Epidermal melanocyte (primary cell): ENCODE measurements at regions not wholly inside any gene's neighbourhood (a gene's known extent, or its start where the extent isn't known, plus 50 kb on each side); places are given as distances from the start of the nearest gene placed in this dataset.
"Not testable (repeated sequence)": the region's sequence is repeated elsewhere in the genome, so short reads cannot be mapped to it uniquely, and the experiment has no call there.

Experiments
- DNase-seq: peaks from one replicate; pipeline ENCODE4 v3.0.0; 2011; ENCODE audit warnings: low spot score; ENCODE audit not compliant: insufficient read length

DNA sequence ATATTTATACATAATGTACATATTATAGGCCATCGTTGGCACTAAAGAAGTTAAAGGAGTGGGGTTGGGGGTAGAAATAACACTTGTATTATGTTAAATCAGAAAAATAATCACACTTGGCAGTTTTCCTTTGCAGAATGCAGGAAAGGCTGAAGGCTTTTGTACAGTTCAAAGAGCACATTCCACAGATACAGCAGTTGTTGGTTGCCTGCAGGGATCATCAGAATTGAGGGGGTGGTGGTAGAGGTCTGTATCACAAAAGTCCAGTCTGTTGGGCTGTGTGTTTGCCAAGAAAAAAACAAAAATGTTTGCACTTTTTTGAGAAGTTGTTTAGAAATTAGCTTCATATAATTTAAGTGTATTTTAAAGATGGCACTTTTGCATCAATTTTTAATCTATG, 231.8 kb upstream of the FOXP2 start:
- DNase-seq = no peak

DNA sequence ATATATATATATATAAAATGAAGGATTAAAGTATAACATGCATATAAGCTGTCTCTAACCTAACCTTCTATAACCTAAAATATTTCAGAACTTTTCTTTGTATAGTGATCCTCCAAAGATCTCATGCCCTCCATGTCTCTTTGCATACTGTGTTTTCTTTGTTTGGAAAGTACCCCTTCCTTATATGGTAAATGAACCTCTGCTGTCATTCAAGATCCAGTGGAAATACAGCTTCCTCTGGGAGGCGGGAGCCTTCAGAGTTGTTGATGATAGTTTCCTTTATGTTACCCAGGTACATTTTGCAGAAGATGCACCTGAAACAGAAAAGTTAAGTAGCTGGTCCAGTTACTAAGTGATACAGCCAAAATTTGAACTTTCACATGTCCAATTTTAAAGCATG, 233.3 kb upstream of the FOXP2 start:
- DNase-seq = no peak

DNA sequence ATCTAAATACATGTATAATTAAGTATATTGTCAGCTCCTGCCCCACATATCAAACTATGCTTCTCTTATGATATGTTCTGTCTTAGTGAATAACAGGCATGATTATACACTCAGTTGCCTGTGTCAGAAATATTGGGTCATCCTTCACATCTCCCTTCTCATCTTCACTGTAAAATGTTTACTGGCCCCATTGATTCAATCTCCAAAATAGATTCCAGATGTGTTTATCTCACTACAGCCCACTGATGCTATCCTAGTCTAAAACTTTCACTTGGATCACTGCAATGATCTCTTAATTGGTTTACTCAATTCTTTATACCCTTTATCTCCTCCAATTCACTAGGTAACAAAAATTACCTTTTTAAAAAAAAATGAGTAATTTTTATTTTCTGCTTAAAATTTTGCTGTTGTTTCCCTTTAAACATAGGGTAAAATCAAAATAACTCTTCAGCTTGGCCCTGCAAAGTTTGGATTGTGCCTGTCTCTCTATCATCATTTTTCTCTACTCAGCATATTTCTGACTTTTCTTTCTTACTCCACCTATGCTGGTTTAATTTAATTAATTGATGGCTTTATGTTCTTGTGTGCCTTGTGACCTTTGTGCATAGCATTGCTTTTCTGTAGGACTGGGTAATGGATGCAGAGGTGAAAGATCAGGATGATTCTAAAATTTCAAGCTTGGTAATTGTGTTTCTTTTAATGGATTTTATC, 233.9 kb upstream of the FOXP2 start:
- DNase-seq = no peak

DNA sequence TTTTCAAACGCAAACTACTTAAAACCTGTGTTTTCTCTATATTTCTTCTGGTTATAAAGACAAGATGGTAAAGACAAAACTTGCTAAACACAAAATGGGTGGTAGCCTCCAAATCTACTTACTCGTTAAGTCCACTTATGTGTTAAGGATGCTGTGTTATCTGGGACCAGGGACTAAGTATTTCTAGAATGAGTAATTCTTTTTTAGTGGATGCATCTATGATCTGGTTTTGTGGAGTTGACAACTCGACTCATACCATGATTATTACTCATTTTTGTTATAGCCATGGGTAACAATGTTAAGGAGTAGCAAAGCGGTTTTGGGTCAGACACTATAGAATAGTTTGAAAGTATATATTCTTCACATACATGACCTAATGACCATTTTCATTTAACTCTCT, 239.5 kb upstream of the FOXP2 start:
- no peak for DNase-seq

DNA sequence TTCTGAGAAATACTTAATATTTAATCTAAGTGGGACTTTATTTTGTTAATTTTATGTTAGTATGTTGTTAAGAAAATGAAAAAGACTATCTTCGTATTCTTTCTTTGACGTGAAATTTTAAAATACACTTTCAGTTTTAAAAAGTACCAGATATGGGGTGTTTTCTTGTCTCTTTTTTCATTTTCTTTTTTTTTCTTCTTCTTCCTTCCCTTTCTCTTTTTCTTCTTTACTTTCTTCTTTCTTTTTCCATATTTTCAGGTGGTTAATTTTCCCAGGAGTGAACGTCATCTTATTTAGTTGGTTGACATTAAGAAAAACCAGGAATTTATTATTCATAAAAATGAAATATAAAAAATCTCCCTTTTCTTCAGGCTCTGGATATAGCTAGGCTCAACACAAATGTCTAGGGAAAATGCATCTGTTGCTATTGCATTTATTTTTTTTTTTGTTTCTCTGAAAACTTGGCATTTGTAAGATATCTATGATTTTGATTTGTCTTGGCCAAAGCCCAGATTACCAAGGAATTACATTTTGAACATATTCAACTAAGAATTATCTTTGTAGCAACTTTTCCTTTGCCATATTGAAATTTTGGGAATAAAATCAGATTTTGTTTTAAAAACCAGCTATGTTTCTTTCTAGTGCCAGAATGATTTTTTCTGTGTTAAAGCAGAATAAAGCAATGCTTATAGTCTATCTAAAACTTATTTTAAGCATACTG, 241.3 kb upstream of the FOXP2 start:
- no peak for DNase-seq

DNA sequence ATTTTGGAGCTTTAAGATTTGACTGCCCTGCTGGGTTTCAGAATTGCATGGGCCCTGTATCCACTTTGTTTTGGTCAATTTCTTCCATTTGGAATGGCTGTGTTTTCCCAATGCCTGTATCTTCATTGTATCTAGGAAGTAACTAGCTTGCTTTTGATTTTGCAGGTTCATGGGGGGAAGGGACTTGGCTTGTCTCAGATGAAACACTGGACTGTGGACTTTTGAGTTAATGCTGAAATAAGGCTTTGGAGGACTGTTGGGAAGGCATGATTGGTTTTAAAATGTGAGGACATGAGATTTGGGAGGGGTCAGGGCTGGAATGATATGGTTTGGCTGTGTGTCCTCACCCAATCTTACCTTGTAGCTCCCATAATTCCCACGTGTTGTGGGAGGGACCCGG, 245.2 kb upstream of the FOXP2 start:
- DNase-seq = not testable (repeated sequence)

DNA sequence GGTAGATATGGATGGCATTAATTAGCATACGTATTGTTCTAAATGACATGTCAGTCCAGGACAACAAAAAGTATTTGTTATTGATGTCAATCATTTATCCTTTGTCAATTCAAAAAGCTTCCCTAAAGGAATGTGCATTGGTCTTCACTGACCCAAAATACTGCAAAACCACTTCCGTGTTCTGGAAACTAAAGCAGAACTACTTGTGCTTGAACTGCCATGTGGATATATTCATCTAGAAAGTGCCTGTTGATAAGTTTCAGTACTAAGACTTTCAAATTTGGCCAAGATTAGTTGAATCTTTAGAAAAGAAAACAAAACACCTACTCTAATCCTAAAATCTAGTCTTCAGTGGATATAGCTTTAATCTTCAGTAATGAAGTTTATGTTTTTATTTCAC, 242.1 kb upstream of the PPP1R3A start:
- no peak for DNase-seq

DNA sequence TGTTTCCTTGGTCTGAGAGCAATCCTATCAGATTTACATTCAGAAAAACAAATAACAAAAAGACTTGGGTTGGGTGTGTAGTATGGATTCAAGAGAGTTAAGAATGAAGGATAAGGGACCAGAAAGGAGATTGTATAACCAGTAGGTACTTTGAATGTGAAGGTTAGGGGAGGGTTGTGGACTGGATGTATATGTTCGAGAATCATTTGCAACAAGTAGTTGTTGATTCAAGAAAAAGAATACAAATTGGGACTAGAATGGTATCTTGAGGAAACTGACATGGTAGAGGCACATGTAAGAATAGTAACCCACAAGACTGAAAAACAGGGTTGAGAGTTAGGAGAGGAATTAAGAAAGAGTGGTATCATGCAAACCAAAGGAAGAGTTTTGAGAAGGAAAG, 240.0 kb upstream of the PPP1R3A start:
- no peak for DNase-seq

DNA sequence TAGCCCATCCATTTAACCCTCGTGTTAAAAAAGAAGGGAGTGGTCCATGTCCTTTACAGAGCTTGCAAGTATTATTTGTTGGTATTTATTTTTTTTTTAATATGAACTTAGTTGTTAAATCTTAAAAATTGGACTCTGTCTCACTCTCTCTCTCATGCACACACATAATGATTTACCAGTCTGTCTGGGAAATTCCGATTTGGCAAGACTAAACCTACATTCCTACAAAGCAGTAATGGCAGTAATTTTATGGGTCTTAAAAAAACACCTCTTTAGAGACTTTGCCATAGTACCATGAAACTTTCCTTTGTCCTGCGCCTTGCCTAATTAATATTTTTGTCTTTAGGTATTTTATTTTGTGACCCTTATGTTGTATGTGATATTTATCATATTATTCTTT, 239.5 kb upstream of the PPP1R3A start:
- DNase-seq = no peak

DNA sequence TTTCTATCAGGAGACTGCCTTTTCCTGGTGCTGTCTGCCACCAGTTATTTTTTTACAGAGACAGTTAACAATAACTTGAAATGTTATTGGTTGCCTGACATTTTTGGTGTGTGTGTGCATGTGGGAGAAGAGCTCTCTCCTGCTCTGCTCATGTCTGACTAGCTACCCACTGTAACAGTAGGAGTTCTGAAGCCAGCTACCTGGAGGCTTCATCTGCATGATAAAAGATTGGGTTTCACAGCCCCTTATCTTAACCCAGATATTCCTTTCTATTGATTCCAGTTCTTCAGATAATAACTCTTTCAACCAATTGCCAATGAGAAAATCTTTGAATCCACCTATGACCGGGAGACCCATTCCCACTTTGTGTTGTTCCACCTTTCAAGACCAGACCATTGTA, 237.4 kb upstream of the PPP1R3A start:
- DNase-seq = no peak

DNA sequence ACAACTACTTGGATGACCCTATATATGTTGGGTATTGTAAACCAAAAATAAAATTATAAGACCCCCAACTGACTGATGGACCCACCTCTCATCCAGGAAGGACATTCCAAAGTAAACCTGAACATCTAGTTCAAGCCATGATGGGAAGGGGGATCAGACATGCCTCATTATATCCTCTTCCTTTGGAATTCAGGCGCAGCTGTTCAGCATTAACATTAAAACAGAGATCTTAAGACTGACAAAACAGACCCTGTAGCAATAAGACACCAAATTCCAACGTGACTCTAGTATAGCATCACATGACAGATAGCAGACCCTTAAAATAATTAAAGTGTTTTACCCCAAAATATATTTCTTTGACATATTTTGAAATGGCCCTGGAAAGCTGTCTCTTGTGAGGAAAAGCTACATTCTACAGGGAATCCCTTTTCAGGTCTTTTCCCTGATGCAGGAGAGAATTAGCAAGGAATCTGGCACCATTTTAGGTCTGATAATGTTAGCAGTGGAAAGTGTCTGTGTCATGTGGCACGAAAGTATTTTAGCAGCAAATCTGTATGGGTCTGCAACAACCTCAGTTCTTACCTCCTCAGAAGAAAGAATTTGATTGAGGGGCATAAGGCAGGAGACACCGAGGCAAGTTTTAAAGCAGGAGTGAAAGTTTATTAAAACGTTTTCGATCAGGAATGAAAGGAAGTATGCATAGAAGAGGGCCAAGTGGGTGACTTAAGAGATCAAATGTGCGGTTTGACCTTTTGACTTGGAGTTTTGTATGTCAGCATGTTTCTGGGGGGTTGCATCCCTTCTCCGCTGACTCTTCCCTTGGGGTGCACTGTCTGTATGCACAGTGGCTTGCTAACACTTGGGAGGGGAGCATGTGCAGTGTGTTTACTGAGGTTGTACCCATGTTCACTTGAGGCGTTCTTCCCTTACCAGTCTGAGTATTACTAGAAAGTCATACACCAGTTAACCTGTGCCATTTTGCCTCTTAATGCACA, 236.6 kb upstream of the PPP1R3A start:
- no peak for DNase-seq

DNA sequence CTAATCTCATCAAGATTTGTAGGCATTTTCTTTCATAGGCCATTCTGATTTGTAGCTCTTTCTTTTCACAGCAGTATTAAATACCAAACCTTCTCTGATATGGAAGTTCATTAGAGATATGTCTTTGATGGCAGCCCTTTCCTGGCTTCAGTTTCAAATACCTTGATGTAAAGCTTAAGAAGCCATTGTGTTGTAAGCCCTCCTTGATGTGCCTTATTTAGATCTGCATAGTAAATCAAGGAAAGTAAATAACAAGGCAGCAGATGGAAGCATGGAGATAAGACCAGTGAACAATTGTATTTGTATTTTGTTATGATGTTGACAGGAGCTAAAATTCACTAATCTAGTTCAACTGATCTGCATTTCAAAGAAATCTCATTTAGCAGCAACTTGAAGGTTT, 234.9 kb upstream of the PPP1R3A start:
- no peak for DNase-seq

DNA sequence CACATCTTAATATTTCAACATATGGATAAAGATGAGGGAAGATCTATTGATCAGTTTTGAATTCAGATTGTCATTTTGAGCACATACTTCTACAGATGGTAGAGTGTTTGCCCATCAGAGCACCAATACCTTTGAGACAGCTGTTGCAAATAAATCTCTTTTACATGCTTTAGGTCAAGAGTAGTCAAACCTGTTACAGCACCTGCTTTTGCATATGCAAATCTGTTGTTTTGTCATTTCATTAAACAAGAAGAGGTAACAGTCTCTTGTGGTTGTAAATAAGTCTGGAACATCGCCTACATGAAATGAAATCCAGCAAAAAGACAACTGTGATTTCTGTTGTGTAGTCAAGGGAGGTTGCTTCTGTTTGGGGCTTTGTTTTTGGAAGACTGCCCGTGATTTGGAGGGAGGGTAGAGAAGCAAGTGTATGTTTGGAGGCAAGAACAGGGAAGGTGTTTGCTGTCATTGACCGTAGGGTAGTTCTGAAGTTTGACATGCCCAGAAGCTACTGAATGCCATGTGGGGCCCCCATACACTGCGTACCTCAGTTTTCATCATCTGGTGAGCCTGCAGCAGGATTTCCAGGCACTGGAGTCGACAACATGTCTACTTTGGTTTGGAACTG, 233.6 kb upstream of the PPP1R3A start:
- DNase-seq = no peak

DNA sequence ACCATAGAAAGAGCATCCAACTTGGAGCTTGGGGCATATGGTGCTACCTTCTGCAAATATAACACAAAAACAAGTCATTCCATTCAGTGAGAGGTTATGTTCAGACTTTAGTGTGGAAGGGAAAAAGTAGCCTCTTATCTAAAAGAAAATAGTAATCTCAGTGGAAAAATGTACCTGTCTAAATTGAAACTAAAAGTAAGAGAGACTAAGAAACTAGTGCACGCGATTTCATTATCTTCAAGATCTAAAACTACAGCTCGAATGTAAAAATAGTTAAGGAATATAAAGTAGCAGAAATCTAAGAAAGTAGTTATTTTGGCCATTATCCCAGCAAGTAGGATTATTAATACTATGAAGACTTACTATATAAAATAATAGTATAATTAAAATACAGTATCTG, 233.0 kb upstream of the PPP1R3A start:
- DNase-seq = no peak

DNA sequence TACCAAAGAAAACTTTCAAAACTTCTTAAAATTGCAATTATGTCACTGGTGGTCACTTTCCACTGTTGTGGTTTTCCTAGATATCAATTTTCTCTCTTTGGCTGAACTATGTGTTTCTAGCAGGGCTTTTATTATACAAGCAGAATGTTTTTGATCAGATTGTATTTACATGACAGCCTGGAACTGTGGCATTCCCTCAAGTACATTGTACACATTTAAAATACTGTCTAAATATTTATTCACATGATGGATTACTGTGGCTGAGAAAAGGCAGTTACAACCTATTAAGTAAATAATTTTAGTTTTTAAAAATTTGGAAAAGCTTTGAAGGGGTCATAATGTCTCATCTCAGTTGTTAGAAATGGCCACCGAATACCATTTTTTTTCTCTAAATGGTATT, 231.9 kb upstream of the PPP1R3A start:
- DNase-seq = no peak

DNA sequence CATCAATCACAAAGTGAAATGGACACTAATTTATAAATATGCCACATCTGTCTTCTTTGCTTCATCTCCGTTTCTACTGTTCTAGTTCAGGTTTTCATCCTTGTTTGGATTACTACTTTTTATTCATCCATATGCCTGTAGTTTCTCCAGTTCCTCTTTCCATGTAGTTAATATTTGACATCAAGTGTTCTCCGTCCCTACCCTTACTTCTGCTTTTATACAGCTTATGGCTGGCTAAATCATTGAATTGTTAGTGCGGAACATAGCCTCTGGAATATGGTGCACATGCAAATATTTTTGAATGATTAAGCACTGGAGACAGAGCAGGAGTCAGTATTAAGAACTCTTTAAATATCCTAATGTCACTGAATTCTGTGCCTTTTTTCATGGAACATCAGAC, 230.0 kb upstream of the PPP1R3A start:
- DNase-seq = no peak

DNA sequence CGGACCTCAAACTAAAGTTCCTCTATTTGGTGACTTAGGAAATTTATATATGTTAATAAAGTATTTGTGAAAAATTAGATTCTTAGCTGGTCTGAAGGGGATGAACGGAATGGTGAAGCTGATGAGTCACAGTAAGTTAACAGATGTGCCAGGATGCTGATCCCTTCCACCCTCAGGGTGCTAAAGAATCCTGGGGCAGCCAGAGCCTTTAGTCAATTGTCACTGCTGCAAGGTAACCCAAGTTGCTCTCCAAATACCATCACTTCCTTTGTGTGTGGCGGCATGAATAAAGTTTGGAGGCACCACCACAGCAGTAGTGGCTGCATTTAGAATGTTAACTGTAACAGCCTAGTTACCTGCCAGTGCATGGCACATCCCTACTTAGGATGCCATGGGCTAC, 222.6 kb upstream of the PPP1R3A start:
- DNase-seq = no peak

DNA sequence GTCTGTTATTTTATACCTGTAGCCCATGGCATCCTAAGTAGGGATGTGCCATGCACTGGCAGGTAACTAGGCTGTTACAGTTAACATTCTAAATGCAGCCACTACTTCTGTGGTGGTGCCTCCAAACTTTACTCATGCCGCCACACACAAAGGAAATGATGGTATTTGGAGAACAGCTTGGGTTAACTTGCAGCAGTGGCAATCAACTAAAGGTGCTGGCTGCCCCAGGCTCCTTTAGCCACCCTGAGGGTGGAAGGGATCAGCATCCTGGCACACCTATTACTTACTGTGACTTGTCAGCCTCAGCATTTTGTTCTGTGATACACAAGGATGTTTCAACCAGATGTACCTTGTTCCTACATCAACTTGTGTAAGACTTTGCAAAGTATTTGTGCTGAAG, 221.8 kb upstream of the PPP1R3A start:
- no peak for DNase-seq

DNA sequence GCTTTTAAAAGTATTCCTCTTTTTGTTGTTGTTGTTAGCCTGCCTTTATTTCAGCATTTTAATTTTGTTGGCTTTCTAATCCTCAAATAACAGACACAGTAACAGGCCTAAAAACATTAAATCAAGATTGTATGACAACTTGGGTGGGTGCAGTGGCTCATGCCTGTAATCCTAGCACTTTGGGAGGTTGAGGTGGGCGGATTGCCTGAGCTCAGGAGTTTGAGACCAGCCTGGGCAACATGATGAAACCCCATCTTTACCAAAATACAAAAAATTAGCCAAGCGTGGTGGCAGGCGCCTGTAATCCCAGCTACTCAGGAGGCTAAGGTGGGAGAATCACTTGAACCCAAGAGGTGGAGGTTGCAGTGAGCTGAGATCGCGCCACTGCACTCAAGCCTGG, 220.9 kb upstream of the PPP1R3A start:
- DNase-seq = not testable (repeated sequence)

DNA sequence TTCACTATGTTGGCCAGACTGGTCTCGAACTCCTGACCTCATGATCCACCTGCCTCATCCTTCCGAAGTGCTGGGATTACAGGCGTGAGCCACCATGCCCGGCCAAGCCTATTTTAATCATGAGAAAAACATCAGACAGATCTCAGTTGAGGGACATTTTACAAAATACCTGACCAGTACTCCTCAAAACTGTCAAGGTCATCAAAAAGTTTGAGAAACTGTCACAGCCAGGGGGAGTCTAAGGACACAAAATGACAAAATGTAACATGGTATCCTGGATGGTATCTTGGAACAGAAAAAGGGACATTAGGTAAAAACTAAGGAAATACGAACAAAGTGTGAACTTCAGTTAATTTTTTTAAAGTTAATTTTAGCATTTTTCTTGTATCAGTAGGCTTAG, 219.8 kb upstream of the PPP1R3A start:
- DNase-seq = no peak

DNA sequence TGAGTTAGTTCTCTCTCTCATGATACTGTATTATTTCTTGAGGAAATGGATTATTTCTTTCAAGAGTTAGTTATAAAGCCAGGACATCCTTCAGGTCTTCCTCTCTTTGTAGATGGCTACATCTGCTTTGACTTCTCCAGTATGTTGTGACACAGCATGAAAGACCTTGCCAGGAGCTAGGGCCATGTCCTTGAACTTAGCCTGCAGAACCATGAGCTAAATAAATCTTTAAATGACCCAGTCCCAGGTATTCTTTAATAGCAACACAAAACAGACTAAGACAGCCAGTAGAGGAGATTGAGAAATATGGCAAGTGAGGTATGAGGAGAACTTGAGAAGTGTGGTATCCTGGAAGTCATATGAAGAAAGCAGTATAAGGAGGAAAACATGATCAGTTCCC, 214.9 kb upstream of the PPP1R3A start:
- DNase-seq = no peak

DNA sequence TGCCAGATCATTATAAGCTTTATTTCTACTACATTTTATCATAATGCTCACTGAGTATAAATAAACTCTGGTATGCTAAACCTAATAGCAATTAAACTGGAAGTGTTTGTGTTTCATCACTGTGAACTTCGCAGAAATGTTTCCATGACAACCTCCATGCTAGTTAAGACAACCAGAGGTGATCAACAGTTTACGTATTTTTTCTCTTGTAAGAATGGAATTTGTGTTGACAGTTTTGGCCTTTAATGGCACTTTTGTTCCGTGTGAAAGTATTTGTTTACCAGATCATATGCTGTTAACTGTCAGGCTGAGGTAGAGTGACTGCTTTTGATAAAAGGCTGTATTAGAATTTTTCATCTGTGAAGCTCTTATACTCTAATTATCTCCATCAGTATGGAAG, 212.1 kb upstream of the PPP1R3A start:
- DNase-seq = no peak
